ENCODE measurements at regions not wholly inside any gene's neighbourhood (a gene's known extent, or its start where the extent isn't known, plus 50 kb on each side); places are given as distances from the start of the nearest gene placed in this dataset.
"Not testable (repeated sequence)": the region's sequence is repeated elsewhere in the genome, so short reads cannot be mapped to it uniquely, and the experiment has no call there.

DNA sequence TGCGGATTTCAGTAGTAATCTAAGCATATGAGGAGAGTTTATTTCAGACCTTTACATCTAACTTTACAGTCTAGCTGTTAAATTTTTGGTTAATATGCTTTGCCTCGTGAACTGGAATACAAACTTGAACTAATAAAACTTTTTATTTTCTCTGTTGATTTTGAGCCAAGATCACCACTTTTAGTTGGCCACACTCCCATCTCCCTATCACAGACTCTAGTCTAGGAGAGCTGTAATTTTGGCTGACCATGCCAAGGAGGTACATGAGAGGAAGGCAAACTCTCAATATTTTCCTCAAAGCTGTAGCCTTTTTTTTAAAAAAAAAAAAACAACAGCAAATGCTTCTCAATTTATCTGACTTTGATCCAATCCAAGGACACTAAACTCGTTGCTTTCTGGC is 597.5 kb upstream of the PCDH7 start:
- H4K20me1 ChIP-seq (ENCODE audit: insufficient read depth) = no peaks in the 10 kb centered on the region
- H3K4me3 ChIP-seq (IDR thresholded peaks at IDR 0.05; ENCODE audit: insufficient read depth, low read depth, low read length) = no peak overlapping the region
- no peaks in the 10 kb centered on the region for H3K79me2 ChIP-seq (ENCODE audit: insufficient read depth, low read depth)
- H3K9ac ChIP-seq = no peak overlapping the region
- H3K36me3 ChIP-seq (ENCODE audit: insufficient read depth) = no peaks in the 10 kb centered on the region
- H3K4me1 ChIP-seq (ENCODE audit: low read depth, poor library complexity, severe bottlenecking) = no peaks in the 10 kb centered on the region
- H3K4me2 ChIP-seq = no peak overlapping the region
- no peaks in the 10 kb centered on the region for H3K27me3 ChIP-seq (ENCODE audit: insufficient read depth, low read depth)
- H3K27ac ChIP-seq = no peak overlapping the region
- H2AFZ ChIP-seq (ENCODE audit: low read depth) = no peak overlapping the region
- TF ChIP-seq, protein P1, sequence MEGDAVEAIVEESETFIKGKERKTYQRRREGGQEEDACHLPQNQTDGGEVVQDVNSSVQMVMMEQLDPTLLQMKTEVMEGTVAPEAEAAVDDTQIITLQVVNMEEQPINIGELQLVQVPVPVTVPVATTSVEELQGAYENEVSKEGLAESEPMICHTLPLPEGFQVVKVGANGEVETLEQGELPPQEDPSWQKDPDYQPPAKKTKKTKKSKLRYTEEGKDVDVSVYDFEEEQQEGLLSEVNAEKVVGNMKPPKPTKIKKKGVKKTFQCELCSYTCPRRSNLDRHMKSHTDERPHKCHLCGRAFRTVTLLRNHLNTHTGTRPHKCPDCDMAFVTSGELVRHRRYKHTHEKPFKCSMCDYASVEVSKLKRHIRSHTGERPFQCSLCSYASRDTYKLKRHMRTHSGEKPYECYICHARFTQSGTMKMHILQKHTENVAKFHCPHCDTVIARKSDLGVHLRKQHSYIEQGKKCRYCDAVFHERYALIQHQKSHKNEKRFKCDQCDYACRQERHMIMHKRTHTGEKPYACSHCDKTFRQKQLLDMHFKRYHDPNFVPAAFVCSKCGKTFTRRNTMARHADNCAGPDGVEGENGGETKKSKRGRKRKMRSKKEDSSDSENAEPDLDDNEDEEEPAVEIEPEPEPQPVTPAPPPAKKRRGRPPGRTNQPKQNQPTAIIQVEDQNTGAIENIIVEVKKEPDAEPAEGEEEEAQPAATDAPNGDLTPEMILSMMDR (conservative IDR thresholded peaks at IDR 0.05; ENCODE audit: low read depth, low read length) = no peak

DNA sequence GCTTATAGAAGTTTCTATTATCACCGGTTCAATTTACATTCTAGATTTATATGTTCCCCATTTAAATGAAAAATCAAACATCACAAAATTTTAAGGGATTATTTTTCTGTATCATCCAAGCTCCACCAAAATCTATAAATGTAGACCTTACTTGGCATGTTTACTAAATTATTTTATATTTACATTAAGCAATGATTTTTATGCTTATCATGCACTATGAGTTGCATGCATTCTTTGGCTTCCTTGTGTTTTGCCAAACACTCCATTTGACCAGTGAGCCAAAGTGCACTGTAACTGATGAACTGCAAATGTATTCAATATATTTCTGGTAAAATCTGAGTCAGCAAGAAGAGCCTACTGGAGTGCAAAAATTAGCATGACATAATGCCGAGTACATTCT is 595.5 kb upstream of the PCDH7 start:
- H2AFZ ChIP-seq (ENCODE audit: low read depth); H3K79me2 ChIP-seq (ENCODE audit: insufficient read depth, low read depth); H3K36me3 ChIP-seq (ENCODE audit: insufficient read depth); H3K27me3 ChIP-seq (ENCODE audit: insufficient read depth, low read depth); H3K27ac ChIP-seq; H3K4me2 ChIP-seq; H3K4me1 ChIP-seq (ENCODE audit: low read depth, poor library complexity, severe bottlenecking); H3K4me3 ChIP-seq (IDR thresholded peaks at IDR 0.05; ENCODE audit: insufficient read depth, low read depth, low read length); H4K20me1 ChIP-seq (ENCODE audit: insufficient read depth); H3K9ac ChIP-seq: not testable (repeated sequence)

DNA sequence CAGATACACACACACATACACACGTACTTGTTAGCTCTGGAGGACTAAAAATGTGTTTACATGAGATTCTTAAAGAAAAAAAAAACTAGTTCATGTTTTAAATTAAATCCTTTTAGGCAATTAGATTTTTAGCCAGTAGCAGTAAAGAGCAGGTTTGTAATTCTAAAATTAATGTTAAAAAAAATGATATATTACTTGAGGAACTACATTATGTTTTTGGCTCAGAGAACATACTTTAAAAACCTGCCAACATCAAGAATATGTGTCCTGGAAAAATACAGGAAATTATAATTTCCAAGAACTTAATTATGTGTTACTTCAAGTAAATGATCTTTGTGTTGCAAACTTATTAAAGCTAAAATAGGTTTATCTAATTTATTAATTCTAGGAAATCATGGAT is 594.3 kb upstream of the PCDH7 start:
- no peaks in the 10 kb centered on the region for H3K27me3 ChIP-seq (ENCODE audit: insufficient read depth, low read depth)
- H2AFZ ChIP-seq (ENCODE audit: low read depth) = no peak overlapping the region
- H3K9ac ChIP-seq = no peak overlapping the region
- no peak overlapping the region for H3K4me3 ChIP-seq (IDR thresholded peaks at IDR 0.05; ENCODE audit: insufficient read depth, low read depth, low read length)
- H3K36me3 ChIP-seq (ENCODE audit: insufficient read depth) = no peaks in the 10 kb centered on the region
- TF ChIP-seq, protein P1 (conservative IDR thresholded peaks at IDR 0.05; ENCODE audit: low read depth, low read length) = no peak
- no peak overlapping the region for H3K27ac ChIP-seq
- no peaks in the 10 kb centered on the region for H4K20me1 ChIP-seq (ENCODE audit: insufficient read depth)
- no peaks in the 10 kb centered on the region for H3K79me2 ChIP-seq (ENCODE audit: insufficient read depth, low read depth)
- H3K4me2 ChIP-seq = no peak overlapping the region
- H3K4me1 ChIP-seq (ENCODE audit: low read depth, poor library complexity, severe bottlenecking) = no peaks in the 10 kb centered on the region

DNA sequence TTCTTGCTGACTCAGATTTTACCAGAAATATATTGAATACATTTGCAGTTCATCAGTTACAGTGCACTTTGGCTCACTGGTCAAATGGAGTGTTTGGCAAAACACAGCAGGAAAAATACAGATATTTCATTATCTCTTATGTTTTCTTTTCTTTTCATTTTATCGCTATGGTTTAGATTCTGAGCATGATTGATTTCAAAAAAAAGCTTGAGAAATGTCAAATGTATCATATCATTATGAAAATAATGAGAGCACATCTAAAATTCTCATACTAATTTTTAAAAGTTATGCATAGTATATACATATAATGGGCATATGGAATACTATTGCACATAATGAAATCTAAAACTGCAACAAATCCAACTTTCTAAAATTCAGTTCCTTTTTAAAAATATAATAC is 593.8 kb upstream of the PCDH7 start:
- H3K79me2 ChIP-seq (ENCODE audit: insufficient read depth, low read depth) = no peaks in the 10 kb centered on the region
- H3K4me2 ChIP-seq = no peak overlapping the region
- no peak overlapping the region for H2AFZ ChIP-seq (ENCODE audit: low read depth)
- no peak overlapping the region for H3K27ac ChIP-seq
- H3K9ac ChIP-seq = no peak overlapping the region
- H3K36me3 ChIP-seq (ENCODE audit: insufficient read depth) = no peaks in the 10 kb centered on the region
- H4K20me1 ChIP-seq (ENCODE audit: insufficient read depth) = no peaks in the 10 kb centered on the region
- no peaks in the 10 kb centered on the region for H3K27me3 ChIP-seq (ENCODE audit: insufficient read depth, low read depth)
- H3K4me3 ChIP-seq (IDR thresholded peaks at IDR 0.05; ENCODE audit: insufficient read depth, low read depth, low read length) = no peak overlapping the region
- TF ChIP-seq, protein P1 (conservative IDR thresholded peaks at IDR 0.05; ENCODE audit: low read depth, low read length) = no peak
- H3K4me1 ChIP-seq (ENCODE audit: low read depth, poor library complexity, severe bottlenecking) = no peaks in the 10 kb centered on the region

DNA sequence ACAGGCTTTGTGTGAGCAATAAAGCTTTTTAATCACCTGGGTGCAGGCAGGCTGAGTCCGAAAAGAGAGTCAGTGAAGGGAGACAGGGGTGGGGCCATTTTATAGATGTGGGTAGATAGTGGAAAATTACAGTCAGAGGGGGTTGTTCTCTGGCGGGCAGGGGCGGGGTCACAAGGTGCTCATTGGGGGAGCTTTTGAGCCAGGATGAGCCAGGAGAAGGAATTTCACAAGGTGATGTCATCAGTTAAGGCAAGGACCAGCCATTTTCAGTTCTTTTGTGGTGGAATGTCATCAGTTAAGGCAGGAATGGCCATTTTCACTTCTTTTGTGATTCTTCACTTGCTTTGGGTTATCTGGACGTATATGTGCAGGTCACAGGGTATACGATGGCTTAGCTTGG is 571.3 kb upstream of the PCDH7 start:
- H3K27me3 ChIP-seq (ENCODE audit: insufficient read depth, low read depth); H3K27ac ChIP-seq; H3K36me3 ChIP-seq (ENCODE audit: insufficient read depth); H3K4me3 ChIP-seq (IDR thresholded peaks at IDR 0.05; ENCODE audit: insufficient read depth, low read depth, low read length); H4K20me1 ChIP-seq (ENCODE audit: insufficient read depth); H3K4me1 ChIP-seq (ENCODE audit: low read depth, poor library complexity, severe bottlenecking); H2AFZ ChIP-seq (ENCODE audit: low read depth); H3K79me2 ChIP-seq (ENCODE audit: insufficient read depth, low read depth); H3K4me2 ChIP-seq; H3K9ac ChIP-seq: not testable (repeated sequence)

DNA sequence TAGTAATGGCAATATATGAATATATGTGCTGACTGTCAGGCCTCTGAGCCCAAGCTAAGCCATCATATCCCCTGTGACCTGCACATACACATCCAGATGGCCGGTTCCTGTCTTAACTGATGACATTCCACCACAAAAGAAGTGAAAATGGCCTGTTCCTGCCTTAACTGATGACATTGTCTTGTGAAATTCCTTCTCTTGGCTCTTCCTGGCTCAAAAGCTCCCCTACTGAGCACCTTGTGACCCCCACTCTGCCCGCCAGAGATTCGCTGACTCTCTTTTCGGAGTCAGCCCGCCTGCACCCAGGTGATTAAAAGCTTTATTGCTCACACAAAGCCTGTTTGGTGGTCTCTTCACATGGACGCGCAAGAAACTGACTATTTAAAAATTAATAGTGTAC is 570.6 kb upstream of the PCDH7 start:
- H3K9ac ChIP-seq; H4K20me1 ChIP-seq (ENCODE audit: insufficient read depth); H2AFZ ChIP-seq (ENCODE audit: low read depth); H3K27ac ChIP-seq; H3K36me3 ChIP-seq (ENCODE audit: insufficient read depth); H3K27me3 ChIP-seq (ENCODE audit: insufficient read depth, low read depth); H3K4me1 ChIP-seq (ENCODE audit: low read depth, poor library complexity, severe bottlenecking); H3K4me3 ChIP-seq (IDR thresholded peaks at IDR 0.05; ENCODE audit: insufficient read depth, low read depth, low read length); H3K79me2 ChIP-seq (ENCODE audit: insufficient read depth, low read depth); H3K4me2 ChIP-seq: not testable (repeated sequence)

All from KMS-11 (cell line).